B cell (primary cell): ENCODE measurements at regions not wholly inside any gene's neighbourhood (a gene's known extent, or its start where the extent isn't known, plus 50 kb on each side); places are given as distances from the start of the nearest gene placed in this dataset.

ENCODE experiments used
- EZH2 ChIP-seq: IDR thresholded peaks from 2 replicates; pipeline ENCODE4 v1.6.1; 2012; ENCODE audit warnings: borderline replicate concordance, low read depth, mild to moderate bottlenecking, moderate library complexity, low read length; ENCODE audit not compliant: insufficient read depth, poor library complexity, severe bottlenecking
- TF ChIP-seq, protein P1 (sequence below): fragments of 200-600 bp; IDR thresholded peaks from one replicate; pipeline ENCODE4 v1.8.0; 2022; ENCODE audit warnings: antibody characterized with exemption, mild to moderate bottlenecking

- TF ChIP-seq, protein P1, sequence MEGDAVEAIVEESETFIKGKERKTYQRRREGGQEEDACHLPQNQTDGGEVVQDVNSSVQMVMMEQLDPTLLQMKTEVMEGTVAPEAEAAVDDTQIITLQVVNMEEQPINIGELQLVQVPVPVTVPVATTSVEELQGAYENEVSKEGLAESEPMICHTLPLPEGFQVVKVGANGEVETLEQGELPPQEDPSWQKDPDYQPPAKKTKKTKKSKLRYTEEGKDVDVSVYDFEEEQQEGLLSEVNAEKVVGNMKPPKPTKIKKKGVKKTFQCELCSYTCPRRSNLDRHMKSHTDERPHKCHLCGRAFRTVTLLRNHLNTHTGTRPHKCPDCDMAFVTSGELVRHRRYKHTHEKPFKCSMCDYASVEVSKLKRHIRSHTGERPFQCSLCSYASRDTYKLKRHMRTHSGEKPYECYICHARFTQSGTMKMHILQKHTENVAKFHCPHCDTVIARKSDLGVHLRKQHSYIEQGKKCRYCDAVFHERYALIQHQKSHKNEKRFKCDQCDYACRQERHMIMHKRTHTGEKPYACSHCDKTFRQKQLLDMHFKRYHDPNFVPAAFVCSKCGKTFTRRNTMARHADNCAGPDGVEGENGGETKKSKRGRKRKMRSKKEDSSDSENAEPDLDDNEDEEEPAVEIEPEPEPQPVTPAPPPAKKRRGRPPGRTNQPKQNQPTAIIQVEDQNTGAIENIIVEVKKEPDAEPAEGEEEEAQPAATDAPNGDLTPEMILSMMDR: no peak
- TF ChIP-seq EZH2: no peak
Observed at GRCh38 chr11:112880495-112880894, 80.7 kb upstream of the NCAM1 start.
